Stimulated activated CD8-positive, alpha-beta memory T cell treated with anti-CD3 and anti-CD28 coated beads, Interleukin-12 subunit alpha, Interleukin-12 subunit beta, amount 100 ng/mL, for 4 hours (primary cell): ENCODE measurements at regions not wholly inside any gene's neighbourhood (a gene's known extent, or its start where the extent isn't known, plus 50 kb on each side); places are given as distances from the start of the nearest gene placed in this dataset.
"Not testable (repeated sequence)": the region's sequence is repeated elsewhere in the genome, so short reads cannot be mapped to it uniquely, and the experiment has no call there.

ENCODE experiments used
- DNase-seq: peaks from one replicate; pipeline ENCODE4 v3.0.0-alpha.2; 2020; ENCODE audit warnings: low read depth

DNA sequence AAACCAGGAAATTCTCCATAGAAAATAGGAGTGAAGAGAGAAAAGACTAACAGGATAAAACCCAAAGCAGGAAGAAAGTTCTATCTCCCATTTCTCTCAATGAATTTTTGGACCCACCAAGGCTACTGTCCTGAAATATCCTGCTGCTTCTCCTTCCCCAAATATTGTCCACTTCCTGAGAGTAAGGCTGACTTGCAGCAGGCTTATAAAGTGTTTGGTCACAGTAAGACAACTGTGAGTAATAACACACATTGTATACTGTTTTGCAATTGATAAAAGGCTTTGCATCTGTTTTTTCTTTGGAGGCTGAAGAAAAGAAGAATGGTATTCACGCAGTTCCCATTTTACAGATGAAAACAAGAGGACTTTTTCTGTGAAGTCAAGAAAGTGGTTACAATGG lies 52.8 kb downstream of the FOXD4L6 start:
- not testable (repeated sequence) for DNase-seq

DNA sequence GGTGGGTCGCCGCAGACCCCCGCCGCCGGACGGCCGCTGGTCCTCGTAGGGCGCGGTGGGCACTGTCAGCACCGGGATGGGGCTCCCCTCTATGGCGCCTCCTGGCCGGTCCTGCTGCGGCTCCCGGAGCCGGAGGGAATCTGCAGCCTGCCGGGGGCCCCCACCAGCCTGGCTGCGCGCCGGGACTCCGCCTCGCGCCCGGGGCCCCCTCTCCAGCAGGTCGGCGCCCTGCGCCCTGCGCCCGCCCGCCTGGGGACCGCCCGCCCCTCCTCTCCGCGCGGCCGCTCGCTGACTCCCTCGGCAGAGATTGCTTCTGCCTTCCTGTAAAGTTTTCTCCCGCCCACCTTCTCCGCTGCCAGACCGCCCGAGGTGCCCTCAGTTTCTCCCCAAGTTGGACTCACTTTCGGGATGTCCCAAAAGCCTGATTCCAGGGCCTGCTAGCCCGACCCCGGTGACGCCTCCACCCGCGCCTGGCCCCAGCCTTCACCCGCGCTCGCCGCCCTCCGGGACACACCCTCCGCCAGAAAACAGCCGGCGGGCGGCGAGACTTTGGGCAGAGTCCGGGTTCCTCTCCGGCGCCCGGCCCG lies 54.0 kb downstream of the FOXD4L6 start:
- not testable (repeated sequence) for DNase-seq

DNA sequence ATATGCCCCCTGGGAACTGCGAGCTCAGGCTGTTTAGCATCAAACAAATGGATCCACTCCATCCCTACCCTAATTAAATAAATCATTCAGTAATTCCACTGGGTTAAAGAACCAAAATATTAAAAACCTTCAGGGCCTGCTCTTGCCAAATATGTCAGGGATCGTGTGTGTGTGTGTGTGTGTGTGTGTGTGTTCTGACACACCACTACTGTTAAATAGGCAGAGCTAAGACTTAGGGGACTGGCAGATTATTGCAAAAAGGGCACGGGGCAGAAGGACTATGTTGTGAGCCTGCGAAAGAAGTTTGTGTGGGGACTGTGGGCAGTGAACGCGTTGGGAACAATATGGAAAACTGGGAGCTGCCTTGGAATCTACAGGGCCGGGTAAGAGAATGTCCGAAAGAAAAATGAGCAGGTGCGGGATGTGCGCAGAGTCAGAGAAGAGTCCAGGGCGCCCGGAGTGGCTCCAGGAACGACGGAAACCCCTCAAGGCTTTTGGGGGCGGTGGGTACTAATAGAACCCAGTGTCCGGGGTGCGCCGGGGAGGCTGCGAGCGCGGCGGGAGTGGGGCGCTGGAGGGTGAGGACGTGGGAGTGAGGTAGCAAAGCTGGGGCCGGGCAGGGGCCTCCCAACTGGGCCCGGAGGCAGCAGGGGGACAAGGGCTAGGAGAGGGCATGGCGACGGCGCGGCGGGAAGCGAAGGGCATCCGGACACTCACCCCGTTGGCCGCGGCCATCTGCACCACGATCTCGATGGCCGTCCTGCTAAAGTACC lies 54.8 kb downstream of the FOXD4L6 start:
- not testable (repeated sequence) for DNase-seq

GRCh38 chr9:41064125-41064795 lies 64.2 kb downstream of the FOXD4L6 start:
- peak; percentile 17 for DNase-seq

GRCh38 chr9:41063243-41063642 lies 65.2 kb downstream of the FOXD4L6 start:
- not testable (repeated sequence) for DNase-seq

DNA sequence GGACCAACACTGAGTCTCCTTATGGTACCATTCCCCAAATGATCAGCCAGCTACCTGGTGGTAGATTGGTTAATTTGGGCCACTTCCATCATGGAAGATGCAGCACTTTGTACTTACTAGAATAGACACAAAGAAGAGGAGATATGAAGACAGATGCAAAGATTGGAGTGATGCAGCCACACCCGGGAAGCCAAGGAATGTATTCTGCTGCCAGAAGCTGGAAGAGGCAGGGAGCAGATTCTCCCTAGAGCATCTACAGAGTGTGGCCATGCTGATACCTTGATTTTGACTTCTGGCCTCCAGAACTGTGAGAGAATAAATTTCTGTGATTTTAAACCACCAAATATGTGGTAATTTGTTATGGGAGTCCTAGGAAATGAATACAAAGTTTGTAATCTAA lies 68.9 kb downstream of the FOXD4L6 start:
- DNase-seq = not testable (repeated sequence)

- DNase-seq = not testable (repeated sequence)
Measured at GRCh38 chr9:41053666-41054363, 74.7 kb downstream of the FOXD4L6 start.

DNA sequence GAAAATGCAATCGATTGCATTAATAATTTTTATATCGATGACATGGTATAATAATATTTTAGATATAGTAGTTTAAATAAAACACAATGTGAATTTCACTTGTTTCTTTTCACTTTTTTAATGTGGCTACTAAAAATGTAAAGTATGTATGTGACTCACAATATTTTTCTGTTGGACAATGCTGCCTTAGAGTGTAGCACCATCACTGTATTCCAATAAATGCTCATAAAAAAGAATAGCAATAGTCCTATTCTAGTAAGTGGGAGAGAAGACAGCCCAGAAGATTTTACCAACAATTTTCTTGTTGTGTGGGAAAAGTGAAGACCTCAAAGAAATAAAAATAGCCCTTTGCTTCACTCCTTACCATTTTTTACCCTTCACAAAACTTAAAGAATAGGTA lies 79.8 kb downstream of the FOXD4L6 start:
- not testable (repeated sequence) for DNase-seq

DNA sequence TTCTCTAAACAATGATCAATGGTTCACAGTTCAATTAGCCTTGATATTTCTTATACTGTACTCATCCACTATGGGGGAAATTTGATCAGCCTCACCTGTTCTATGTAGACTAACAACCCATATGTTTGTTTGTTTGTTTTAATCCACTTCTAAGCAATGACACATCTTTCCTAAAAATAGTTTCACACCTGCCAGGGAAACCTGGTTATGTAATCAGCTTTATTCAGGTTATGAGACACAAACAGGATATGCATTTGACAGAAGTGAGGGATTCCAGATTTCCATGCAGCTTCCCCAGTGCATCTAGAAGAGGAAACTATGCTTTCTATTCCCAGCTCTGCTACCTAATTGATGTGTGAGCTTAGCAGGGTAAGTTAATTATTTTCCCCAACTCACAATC lies 80.7 kb downstream of the FOXD4L6 start:
- DNase-seq = not testable (repeated sequence)

GRCh38 chr9:41044930-41045329 lies 83.6 kb downstream of the FOXD4L6 start:
- DNase-seq = not testable (repeated sequence)

DNA sequence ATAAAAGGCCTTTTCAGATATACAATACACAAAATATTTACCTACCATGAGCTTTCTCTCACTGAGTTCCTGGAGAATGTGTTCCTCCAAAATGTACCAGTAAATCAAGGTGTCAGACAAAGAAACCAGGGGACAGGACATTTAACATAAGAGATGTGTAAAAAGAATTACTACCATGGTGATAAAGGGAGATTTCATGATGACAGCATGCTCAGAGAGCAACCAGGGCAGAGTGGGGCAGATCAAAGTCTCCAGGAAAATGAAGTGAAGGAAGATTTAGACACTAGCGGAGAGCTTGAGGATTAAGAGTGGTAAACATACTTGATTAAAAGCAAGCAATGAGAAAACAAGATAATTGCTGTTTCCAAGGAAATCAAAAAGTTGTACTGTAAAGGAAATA lies 85.0 kb downstream of the FOXD4L6 start:
- not testable (repeated sequence) for DNase-seq

DNA sequence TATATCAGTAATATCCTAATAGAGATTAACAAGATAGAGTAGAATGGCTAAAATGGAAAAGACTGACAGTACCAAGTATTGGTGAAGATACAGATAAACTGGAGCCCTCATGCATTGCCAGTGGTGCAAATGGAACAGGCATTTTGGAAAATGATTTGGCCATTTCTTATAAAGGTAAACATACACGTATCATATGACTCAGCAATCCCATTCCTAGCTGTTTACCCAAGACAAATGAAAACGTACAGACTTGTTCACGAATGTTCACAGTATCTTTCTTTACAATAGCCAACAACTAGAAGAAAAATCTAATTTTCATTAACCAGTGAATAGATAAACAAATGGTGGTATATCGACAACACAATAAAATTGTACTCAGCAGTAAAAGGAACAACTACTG lies 86.4 kb downstream of the FOXD4L6 start:
- DNase-seq = not testable (repeated sequence)

DNA sequence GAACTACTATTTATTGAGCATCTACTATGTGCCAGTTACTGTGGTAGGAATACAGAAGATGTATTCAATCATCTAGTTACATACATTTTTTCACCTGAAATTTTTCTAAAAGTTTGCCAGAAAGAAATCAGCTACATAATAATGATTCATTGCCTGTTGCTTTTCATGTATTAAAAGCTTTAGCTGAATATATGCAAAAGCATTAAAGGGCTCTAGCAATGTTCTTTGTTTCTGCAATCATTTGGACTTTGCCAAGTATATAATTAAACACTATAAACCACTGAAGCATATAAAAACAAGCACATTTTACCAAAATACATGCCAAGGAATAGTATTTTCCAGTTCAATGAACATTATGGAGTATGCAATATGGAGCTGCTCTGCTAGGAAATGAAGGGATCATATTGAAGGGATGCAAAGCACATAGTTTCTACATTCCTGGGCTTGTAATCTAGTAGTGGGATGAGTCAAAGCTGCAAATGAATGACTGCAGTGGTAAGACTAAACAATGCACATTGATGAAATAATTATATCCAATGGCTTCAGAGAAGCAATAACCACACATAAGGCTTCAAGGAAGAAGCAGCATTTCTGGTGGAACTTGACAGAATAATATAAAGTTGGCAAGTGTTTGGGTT lies 87.7 kb downstream of the FOXD4L6 start:
- not testable (repeated sequence) for DNase-seq

- not testable (repeated sequence) for DNase-seq
Measured at GRCh38 chr9:41035276-41035675, 93.2 kb downstream of the FOXD4L6 start.

GRCh38 chr9:41034699-41035197 lies 93.7 kb downstream of the FOXD4L6 start:
- not testable (repeated sequence) for DNase-seq

- not testable (repeated sequence) for DNase-seq
Measured at GRCh38 chr9:41033877-41034276, 94.6 kb downstream of the FOXD4L6 start.

DNA sequence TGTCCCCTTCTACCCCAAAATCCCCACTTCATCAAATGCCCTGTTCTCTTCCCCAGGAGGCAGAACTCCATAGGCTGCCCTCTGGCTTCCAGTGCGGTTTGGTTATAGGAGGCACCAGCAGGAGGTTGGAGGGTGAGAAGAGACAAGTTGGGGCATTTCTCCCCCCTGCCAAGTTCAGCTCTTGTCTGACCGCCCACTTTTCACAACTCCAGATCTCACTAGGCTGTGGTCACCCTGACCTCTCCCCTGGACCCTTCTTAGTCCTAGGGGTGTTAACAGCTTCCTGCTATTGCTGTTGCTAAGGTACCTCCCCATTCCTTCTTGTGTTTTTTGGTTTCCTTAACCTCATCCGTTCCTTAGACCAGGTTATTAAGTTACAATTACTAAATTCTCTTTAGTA lies 95.1 kb downstream of the FOXD4L6 start:
- not testable (repeated sequence) for DNase-seq

DNA sequence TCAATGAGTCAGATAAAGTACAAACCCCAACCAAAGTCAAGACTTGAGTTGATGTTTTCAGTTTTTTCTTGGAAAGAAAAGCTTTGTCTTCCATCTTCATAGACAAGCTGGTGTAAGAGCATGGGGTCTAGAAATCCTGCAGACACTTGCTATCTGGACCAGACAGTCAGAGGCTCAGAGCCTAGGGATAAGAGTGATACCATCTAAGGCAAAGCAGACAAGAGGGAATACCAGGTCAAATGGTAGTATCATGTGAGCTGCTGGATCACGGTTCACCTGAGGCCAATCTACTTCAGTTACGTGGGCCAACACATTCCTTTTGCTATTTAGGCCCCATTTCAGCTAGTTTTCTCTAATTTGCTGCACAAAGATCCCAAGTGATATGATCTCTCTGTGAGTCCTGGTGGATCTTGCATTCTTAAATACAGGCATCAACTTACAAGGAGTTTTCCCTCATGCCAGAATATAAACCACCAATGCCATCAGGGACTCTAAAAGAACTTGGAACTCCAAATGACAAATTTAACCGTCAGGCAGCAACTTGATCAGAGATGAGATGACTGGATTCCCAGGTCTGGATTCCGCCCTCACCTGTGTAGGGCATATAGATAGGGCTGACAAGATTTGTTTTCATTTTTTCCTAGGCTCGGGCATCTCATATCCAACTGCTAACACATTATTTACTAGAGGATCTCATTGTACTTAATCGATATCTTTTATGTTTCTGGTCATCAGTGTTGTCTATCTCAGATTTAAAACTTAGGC lies 101.4 kb downstream of the FOXD4L6 start:
- DNase-seq = not testable (repeated sequence)

- DNase-seq = not testable (repeated sequence)
Measured at GRCh38 chr9:41022365-41022764, 106.1 kb downstream of the FOXD4L6 start.

- not testable (repeated sequence) for DNase-seq
Measured at GRCh38 chr9:41019858-41020562, 108.5 kb downstream of the FOXD4L6 start.
